Non-pigmented ciliary epithelial cell (primary cell): ENCODE measurements at regions not wholly inside any gene's neighbourhood (a gene's known extent, or its start where the extent isn't known, plus 50 kb on each side); places are given as distances from the start of the nearest gene placed in this dataset.
"Not testable (repeated sequence)": the region's sequence is repeated elsewhere in the genome, so short reads cannot be mapped to it uniquely, and the experiment has no call there.

Source experiments
- DNase-seq: peaks from one replicate; pipeline ENCODE4 v3.0.0-alpha.2; 2010; ENCODE audit warnings: low read depth

GRCh38 chr21:20800106-20800505 is 198.1 kb upstream of the NCAM2 start:
- DNase-seq, result no peak

GRCh38 chr21:20802201-20802600 is 196.0 kb upstream of the NCAM2 start:
- DNase-seq, result no peak

- no peak for DNase-seq
Observed at GRCh38 chr21:20802631-20803260, 195.5 kb upstream of the NCAM2 start.

- DNase-seq, result no peak
Observed at GRCh38 chr21:20811702-20812101, 186.5 kb upstream of the NCAM2 start.

GRCh38 chr21:20814090-20814489 is 184.1 kb upstream of the NCAM2 start:
- DNase-seq, result no peak

- DNase-seq, result no peak
Observed at GRCh38 chr21:20822666-20823065, 175.5 kb upstream of the NCAM2 start.

- DNase-seq, result no peak
Observed at GRCh38 chr21:20852866-20853265, 145.3 kb upstream of the NCAM2 start.

- no peak for DNase-seq
Observed at GRCh38 chr21:20856926-20857325, 141.3 kb upstream of the NCAM2 start.

- DNase-seq, result no peak
Observed at GRCh38 chr21:20874202-20874601, 124.0 kb upstream of the NCAM2 start.

GRCh38 chr21:20875742-20876141 is 122.5 kb upstream of the NCAM2 start:
- no peak for DNase-seq

- DNase-seq, result no peak
Observed at GRCh38 chr21:20877976-20878375, 120.2 kb upstream of the NCAM2 start.

GRCh38 chr21:20882462-20883407 is 115.5 kb upstream of the NCAM2 start:
- no peak for DNase-seq

- no peak for DNase-seq
Observed at GRCh38 chr21:20883408-20883800, 114.8 kb upstream of the NCAM2 start.

GRCh38 chr21:20902511-20902910 is 95.7 kb upstream of the NCAM2 start:
- no peak for DNase-seq

- DNase-seq, result no peak
Observed at GRCh38 chr21:20902998-20903397, 95.2 kb upstream of the NCAM2 start.

- DNase-seq, result not testable (repeated sequence)
Observed at GRCh38 chr21:20927555-20927954, 70.7 kb upstream of the NCAM2 start.

- DNase-seq, result no peak
Observed at GRCh38 chr21:20942523-20942922, 55.7 kb upstream of the NCAM2 start.

GRCh38 chr21:20943561-20943997 is 54.6 kb upstream of the NCAM2 start:
- no peak for DNase-seq

GRCh38 chr21:20944139-20944538 is 54.1 kb upstream of the NCAM2 start:
- DNase-seq, result no peak

GRCh38 chr21:20946701-20947100 is 51.5 kb upstream of the NCAM2 start:
- no peak for DNase-seq
